ENCODE measurements at regions not wholly inside any gene's neighbourhood (a gene's known extent, or its start where the extent isn't known, plus 50 kb on each side); places are given as distances from the start of the nearest gene placed in this dataset.

DNA sequence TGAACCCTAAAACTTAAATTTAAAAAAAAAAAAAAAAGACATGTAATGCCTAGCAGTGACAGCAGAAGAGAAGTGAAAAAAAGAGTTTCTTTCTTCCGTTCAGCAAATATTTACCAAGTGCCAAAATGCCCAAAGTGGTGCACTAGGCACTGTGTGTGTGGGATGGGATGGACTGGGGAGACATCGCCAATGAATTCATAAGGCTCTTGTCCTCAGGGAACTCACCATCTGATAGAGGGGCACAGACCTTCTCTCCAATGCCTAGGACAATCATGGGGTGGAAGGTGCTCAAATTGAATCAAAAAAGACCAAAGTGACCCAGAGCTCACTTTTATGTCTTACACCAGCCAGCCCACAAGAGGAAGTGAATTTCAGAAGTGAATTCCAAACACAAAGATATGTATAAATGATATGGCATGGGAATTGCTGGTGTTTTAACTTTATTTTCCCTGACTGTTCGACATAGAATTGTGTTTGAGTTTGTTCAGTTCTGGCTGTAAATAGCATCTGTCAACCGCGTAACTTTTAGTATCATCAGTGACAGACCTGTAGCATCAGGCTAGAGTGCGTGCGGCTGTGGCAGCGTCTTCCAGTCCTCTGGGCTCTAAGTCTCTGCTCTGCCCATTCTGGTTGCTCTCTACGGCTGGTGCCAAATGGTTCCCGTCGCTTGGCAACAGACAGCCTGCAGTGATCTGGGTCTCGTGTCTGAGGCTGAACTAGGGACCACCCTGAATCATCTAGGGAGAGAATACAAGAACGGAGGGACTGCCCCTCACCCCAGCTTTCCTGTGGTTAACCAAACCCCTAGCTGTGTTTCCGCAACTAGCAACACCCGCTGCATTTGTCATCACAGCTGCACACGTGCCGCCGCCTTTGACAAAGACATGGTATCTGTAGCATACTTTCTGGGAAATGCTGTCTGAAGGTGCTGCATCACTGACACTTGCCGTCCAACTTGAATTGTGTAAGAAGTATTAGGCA lies 154.0 kb upstream of the THBS1 start:
- no peak for DNase-seq (ENCODE audit: insufficient read length, low spot score)
- FAIRE-seq, result no peak

DNA sequence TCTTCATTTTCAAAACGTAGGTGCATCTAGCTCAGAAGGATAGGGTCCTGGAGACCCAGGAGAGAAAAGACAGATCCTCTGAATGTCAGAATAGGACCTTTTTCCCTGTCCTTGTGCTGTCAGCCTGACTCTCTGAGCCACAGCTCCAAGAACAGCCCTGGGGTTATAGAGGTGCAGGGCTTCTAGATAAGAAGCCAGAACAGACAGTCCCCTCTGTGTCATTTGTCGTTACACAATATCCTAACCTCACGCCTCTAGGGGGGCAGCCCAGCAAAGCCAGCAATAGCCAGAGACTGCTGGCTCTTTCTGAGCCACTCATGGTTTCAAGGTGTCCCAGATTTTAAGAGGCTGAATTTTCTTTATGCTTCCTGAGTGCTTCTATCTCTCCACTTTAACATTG lies 153.2 kb upstream of the THBS1 start:
- DNase-seq (ENCODE audit: insufficient read length, low spot score), result no peak
- no peak for FAIRE-seq

DNA sequence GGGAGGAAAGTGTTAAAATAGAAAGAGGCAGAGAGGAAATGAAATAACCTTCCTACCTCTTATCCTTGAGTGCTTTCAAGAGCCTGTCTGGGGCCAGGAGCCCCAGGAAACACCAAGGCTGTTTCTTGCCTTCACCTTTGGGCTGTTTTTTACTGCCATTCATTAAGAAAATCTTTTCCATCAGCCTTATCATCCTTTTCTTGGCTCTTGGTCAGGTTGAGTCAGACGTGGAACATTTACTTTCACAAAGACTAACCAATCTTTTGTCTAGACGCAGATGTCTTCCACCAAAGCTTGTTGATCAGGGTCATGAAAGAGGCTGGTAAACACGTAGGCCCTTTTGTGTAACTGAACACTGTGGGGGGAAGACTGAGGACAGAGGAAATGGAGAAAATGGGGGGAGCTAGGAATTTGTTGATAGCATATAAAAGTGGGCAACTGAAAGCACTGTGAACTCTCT lies 151.0 kb upstream of the THBS1 start:
- FAIRE-seq (no peak), DNase-seq (ENCODE audit: insufficient read length, low spot score) (peak; percentile 19)

DNA sequence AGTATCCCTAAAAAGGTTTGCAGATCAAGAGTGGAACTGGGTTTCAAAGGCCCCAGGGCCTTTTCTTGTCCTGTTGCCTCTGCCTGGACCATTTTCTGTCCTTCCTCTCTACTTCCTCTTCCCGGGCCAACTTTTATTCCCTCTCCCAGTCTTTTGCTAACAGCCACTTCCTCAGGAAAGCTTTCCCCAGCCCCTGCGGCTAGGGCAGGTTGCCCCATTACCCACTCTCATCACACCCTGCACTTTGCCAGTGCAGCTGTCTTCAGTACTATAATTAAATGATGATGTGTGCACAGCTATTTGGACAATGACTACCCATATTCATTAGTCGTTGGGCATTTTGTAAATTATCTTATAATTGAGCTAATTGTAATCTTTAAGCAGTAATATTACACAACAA lies 150.5 kb upstream of the THBS1 start:
- FAIRE-seq (no peak), DNase-seq (ENCODE audit: insufficient read length, low spot score) (no peak)

DNA sequence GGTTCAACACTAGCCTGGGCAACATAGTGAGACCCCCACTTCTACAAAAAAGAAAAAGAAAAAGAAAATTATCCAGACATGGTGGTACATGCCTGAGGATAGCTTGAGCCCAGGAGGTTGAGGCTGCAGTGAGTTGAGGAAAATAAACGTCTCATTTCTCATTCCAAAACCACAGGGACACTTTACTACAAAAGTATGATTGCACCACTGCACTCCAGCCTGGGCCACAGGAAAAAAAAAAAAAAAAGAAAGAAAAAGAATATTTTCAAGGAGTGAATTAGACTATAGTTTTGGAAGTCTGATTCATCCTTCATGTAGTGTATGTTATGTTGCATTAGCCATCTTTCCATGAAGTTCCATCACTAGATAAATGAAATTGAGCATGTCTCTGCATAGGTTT lies 149.5 kb upstream of the THBS1 start:
- DNase-seq (ENCODE audit: insufficient read length, low spot score) (no peak), FAIRE-seq (no peak)

DNA sequence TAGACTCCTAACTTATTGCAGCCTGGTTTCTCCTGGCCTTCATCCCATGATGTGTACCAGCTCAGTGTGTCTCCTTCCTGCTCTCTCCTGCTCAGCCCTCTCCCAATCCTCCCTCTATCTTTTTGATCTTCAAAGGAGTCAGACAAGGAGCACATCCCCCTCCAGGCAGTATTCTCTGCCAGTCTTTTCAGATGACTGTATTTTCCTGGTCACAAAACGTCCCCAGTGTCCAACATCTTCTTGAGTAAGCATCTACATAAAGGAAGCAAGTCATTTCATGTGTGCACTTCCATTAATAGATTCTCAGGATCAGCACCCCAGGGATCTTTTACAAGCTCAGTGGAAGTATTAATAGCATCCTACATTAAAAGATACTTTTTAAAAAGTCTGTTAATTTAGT lies 148.9 kb upstream of the THBS1 start:
- DNase-seq (ENCODE audit: insufficient read length, low spot score) (no peak), FAIRE-seq (no peak)

DNA sequence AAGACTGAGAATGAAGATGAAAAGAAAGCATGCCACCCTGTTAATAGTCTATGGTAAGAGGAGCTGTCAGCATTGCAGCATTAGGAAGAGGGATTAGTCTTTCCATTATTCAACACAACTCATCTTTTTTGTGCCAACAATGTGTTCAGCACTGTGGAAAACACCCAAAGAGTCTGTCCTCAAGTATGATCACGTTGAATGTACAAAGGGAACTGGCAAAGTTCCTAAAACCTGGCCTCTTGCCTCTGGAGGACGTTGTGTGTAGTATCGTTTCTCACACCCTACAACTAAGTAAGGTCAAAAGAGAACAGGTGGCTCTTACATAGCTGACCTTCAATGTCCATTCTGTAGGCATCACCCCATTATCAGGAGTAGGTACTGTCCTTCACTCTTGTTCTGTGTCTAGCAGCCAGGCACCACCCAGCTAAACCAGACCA lies 147.9 kb upstream of the THBS1 start:
- FAIRE-seq (no peak), DNase-seq (ENCODE audit: insufficient read length, low spot score) (no peak)

DNA sequence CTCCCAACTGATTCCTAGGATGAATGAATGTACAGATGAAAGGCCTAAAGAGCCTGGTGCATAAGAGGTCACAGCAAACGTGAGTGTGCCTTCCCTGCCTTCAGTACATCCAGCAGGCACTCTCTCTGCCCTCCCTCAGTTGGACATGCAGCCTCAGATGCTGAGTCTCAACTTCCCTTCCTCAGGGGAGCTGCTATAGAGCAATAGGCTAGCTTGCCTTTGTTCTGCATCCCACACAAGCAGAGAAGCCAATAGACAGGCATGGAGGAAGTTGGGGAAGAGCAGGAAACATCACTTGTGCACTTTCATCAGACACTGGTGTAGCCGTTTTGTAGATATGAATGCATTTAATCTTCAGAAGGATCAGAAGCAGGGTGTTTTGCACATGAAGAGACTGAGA lies 147.5 kb upstream of the THBS1 start:
- DNase-seq (ENCODE audit: insufficient read length, low spot score), result no peak
- FAIRE-seq, result no peak

DNA sequence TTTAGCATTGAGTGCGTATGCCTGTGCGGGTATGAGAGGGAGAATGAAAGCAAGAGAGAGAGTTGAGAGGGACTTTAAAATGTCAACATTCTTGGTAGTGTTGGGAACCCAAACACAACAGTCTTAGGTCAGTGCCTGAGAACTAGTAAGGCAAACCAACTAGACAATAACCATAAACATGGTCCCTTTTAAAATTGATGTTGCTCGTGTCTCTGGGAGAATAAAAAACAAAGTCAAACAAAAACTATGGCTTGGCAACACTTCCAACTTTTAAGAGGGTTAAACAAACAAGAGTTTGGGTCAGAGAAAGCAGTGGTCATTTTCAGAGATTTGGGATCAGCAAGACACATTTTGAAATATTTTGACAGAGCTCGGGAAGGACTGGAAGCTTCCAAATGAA lies 146.7 kb upstream of the THBS1 start:
- DNase-seq (ENCODE audit: insufficient read length, low spot score), result no peak
- no peak for FAIRE-seq

DNA sequence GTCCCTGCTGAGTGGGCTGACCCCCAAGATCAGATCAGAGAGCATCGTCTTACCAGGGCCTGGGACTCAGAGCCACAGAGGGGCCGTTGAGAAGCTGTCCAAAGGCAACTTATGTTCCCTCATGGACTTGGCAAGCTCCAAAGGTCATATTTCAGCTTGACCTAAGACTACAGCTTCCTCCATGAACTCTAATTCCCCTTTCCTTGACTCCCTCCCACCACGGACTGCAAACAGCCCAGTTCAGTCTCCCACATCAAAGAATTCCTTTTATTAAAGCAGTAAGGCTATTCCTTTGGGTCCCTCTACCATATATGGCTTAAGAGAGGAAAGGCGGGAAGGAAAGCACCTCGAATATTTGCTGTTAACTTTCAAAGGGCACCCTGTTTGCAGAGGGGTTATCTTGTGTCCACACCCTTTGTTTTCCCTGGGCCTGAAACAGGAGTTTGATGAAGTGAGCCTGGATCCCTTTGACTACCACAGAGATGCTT lies 146.1 kb upstream of the THBS1 start:
- FAIRE-seq (no peak), DNase-seq (ENCODE audit: insufficient read length, low spot score) (no peak)

DNA sequence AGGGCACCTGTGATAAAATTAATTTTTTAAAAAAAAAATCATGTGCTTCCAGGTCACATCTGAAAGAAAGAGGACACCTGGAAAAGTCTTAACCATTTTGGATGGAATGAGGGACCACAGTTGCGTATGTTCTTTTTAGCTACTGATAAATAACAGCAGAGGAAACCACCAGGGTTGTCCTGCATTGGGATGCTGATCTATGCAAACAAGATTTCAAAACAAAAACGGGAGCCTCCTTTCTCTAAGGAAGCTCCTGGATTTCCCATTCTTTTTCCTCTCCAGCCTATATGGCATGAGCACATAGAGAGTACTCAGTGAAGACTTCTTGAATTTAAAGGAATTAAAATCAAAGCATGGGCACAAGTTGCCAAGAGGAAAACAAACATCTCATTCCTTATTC lies 145.6 kb upstream of the THBS1 start:
- DNase-seq (ENCODE audit: insufficient read length, low spot score), result no peak
- FAIRE-seq, result no peak

DNA sequence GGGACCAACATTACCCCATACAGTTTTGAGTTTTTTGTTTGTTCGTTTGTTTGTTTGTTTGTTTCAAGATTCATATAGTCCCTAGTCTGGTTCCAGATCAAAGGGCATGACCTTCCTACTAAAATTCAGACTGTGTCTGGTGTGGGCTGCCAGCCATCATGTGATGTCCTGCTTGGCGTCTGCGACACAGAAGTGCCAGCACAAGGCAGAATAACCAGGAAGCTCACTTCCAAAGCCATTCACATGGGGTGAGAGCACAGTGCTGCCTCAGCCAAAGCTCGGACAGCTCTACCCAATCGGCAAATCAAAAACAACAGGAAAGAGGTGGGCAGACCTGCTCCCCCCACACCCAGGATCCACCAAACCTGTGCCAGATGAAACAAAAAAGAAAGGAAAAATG lies 142.6 kb upstream of the THBS1 start:
- DNase-seq (ENCODE audit: insufficient read length, low spot score) (no peak), FAIRE-seq (no peak)

DNA sequence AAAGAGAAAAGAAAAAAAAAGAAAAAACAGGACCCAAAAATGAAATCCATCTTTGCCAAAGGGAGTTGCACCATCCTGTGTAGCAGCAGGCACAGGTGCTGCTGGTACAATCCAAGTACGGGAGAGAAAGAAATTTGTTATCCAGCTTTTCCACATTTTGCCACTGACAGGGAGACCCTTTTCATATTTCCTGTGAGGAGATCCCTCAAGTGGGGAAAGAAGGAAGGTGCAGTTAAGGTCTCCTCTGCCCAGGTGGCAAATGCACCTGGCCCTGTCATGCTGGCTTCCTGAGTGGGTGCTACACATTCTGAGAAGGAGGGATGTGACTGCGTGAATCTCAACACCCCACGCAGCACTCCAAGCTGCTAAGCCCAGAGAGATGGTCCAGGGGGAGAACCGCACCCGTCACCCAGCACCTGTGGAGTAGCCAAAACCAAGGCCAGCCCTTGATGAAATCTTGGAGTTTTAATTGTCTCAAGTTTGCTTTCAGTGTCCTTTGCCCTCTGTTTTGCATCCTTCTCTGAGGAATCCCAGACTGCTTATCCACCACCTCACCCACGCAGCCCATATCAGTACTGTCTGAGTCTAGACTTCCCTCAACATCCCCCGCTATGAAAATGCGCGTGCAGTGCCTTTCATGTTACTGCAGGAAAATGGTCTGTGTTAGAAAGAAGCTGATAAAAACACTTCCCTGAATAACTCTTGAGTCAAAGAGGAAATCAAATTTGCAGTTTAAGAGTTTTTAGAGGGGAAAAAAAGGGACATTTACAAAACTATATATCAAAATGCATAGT lies 141.9 kb upstream of the THBS1 start:
- FAIRE-seq (no peak), DNase-seq (ENCODE audit: insufficient read length, low spot score) (no peak)

DNA sequence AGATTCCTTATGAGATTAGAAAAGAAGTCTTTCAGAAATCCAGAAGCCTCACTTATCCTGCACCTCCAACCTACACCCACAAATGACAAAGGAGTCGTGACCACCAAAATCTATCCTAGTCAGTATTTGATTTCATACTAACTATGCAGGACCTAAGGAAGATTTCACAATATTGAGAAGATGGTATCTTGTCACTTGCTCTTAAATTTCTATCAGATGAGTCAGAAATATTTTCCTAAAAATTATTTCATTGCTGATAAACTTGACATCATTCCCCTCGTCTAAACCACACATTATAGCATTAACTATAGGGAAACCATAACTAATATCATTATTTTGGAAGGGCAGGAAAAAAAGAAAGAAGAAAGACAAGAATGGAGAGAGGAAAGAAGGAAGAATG lies 138.0 kb upstream of the THBS1 start:
- no peak for FAIRE-seq
- no peak for DNase-seq (ENCODE audit: insufficient read length, low spot score)

DNA sequence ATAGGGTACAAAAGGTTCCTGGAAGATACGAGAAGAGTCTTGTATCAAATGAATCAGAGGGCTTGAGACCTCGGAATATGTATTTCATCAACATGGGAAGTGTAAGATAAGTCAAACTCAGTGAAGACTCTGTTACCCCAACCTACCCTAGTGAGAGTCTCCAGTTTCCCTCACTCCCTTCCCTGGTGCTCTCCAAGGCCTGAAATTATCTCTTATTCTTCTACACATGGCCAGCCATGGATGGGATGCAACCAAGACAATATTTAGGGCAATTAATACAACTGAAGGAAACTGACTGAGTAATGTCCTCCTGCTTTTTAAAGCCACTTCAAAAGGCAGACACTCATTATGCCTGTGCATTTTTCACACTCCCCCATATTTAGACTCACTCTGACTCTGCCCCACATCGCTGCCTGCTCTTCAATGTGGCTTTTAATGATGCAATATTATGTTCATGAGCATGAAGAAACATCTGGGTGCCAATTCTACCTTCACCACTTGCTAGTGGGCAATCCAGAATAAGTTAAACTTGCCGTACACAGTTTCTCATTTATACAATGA lies 137.1 kb upstream of the THBS1 start:
- FAIRE-seq, result no peak

DNA sequence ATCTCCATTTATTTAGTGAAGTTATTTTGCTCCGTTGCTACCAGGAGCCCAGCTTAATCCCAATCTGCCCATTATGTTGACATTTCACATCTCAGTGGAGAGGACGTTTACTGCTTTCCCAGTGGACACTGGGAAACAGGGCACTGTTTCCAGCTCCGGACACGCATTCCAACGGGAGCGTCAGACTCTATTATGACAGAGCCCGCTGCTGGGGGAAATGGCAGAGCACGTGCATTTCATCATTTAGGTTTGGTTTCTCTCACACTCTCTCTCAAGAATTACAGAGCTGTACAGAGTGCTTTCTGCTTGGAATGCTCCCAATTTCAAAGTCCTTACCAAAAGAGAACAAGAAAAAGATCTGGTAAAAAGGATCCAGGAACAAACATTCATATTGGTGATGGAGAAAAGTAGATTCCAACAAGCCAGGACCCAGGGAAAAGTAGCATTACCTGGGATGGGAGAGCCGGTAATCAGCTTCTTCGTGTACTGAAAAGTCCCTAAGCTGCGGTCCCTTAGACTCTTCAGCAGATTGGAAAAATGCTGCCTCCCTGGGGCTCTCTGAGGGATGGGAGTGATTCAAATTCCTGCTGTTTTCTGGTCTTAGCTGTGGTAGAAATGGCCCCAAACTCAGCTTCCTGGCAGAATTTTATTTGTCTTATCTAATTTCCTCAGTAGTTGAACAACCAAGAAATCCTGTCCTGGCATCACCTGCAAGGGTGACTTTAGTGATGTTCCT lies 136.0 kb upstream of the THBS1 start:
- FAIRE-seq, result no peak
- no peak for DNase-seq (ENCODE audit: insufficient read length, low spot score)

More for the DNA sequence above, 137.1 kb upstream of the THBS1 start:
- no peak for DNase-seq (ENCODE audit: insufficient read length, low spot score)

DNA sequence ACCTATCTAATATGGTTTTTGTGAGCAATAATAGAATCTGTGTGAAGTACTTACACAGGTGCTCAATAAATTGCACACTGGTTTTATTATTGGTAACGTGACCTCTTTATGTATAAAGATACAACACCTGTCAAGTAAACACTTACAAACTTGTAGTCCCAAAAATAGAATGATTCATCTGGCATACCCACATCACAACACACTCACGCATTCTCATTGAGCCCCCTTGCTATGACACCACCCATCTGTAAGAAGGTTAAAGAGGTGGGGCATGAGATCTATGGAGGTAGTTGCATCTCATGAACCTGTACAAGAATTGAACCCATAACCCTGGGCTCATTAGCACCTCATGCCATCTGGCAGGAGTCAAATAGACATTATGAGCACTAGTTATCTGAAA lies 134.9 kb upstream of the THBS1 start:
- no peak for DNase-seq (ENCODE audit: insufficient read length, low spot score)
- FAIRE-seq, result no peak

DNA sequence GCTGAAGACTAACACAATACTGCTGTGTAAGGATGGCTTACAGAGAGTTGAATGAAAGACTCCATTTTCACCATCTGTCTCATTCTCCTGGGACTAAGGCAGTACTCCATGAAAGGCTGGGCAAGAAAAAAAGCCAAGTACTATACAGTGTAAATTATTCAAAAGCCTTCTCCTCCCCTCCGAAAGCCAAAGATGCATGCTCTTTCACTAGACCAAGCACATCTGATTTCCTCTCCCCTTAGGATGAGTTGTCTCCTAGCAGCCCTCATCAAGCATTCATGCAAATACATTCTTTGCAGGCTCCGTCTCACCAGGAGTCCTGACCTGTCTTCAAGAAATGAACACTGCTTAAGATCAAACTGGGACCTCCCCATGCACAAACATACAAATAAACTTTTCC lies 133.5 kb upstream of the THBS1 start:
- FAIRE-seq, result no peak
- no peak for DNase-seq (ENCODE audit: insufficient read length, low spot score)

DNA sequence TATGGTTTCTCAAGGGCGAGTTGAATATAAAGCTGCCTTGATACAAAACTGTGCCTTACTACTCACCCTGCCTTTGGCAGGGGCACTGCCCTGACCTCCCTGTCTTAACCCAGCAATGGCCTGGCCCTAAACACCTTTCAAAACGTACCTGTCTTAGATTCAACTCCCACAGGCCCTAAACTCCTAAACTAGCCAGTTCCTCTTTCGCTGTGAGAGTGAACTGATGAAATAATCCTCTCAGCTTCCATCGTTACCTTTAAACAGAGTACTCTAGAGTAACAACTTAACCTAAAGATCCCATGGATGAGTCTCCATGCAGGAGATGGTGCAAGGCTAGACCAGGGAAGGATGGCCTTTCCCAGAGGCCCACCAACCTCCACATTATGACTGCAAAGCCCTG lies 133.0 kb upstream of the THBS1 start:
- no peak for DNase-seq (ENCODE audit: insufficient read length, low spot score)

DNA sequence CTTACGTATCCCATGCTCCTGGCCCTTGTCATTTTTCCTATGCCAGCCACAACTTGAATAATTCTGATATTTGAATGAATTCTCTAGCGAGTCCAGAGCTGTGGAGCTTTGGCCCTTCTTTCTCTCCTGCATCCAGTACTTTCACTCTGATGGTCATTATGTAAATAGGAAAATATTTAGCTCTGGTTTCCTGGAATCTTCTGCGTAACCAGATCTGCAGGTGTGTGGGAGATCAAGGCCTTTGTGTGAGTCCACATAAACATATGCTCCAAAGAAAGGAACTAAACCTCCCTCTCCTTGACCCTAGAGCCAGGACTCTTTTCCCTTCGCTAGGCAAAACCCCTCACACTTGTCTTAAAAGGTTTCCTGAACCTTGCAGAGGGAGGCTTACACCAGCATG lies 132.5 kb upstream of the THBS1 start:
- DNase-seq (ENCODE audit: insufficient read length, low spot score), result no peak

More for the DNA sequence above, 133.0 kb upstream of the THBS1 start:
- FAIRE-seq, result no peak

More for the DNA sequence above, 132.5 kb upstream of the THBS1 start:
- FAIRE-seq, result no peak

Measured in HTR-8/SVneo (cell line).